DMS153 treated with DMSO at 0.1 percent for 48 hours (cell line): ENCODE measurements at regions not wholly inside any gene's neighbourhood (a gene's known extent, or its start where the extent isn't known, plus 50 kb on each side); places are given as distances from the start of the nearest gene placed in this dataset.
"Not testable (repeated sequence)": the region's sequence is repeated elsewhere in the genome, so short reads cannot be mapped to it uniquely, and the experiment has no call there.

Experiments
- DNase-seq: peaks from one replicate; lab custom pipeline; 2025; ENCODE audit not compliant: unreplicated experiment; lab: John Stamatoyannopoulos, UW

DNA sequence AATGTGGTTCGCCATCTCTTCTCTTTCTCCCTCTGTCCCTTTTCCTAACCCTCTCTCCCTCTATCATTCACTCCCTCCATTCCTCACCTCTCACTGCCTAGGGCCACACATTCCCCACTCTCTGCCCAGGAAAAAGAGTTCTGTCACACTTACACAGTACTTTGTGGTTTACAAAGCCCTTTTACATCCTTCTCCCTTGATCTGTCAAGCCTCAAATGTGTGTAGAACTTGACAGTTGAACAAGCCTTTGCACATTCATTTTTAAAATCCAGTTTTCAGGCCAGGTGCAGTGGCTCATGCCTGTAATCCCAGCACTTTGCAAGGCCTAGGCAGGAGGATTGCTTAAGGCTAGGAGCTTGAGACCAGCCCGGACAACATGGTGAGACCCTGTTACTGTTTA, 156.3 kb downstream of the VSIG4 start:
- DNase-seq = no peak

DNA sequence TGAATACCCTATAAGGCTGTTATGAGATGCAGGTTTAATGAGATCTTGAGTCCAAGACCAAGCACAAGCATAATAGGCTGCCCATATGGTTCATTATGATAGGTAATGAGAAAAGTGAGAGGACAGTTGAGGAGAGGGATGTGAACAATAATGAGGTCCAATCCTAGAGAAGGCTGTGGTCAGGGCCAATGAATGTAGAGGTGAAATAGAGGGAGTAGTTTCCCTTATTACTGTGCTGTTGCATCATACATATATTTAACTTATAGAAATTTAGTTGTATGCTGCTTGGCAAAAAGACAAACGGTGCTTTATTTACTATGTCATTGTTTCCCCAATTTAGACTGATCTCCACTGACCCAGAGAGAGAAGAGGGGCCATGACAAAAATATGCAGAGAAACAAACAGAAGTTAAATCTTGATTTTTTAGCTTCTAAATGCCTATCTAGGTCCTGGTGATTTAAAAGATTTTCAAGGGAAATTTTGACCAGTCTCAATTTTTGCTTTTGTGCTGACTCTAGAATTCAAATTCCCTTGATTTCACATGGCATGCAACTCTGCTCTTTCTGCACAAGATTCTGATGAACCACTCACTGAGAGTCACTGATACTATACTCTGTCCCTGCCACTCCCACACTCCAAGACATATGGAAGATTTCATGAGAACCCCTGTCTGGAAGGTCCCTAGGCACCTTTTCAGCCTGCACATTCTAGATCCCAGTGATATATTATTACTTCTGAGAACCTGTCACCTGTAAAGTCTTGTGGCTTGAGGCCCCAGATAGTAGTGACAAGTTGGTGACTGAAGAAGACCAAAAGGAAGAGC, 159.7 kb downstream of the VSIG4 start:
- no peak for DNase-seq

DNA sequence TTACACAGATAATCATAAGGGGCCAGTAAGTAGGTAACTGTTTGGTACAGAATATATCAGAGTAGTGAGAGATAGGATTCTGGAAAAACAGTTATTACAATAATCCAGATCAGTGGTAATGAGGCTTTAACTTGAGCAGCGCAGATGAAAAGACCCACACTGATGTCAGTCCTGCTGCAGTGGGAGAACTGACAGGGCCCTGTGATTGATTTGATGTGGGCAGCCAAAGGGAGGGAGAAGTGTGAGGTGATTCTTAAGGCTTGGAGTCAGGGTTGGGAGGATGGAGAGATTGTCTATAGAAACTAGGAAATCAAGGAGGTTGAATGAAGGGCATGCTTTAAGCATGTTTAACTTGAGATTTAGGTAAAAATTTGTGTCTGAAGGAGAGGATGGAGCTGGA, 161.4 kb downstream of the VSIG4 start:
- no peak for DNase-seq

DNA sequence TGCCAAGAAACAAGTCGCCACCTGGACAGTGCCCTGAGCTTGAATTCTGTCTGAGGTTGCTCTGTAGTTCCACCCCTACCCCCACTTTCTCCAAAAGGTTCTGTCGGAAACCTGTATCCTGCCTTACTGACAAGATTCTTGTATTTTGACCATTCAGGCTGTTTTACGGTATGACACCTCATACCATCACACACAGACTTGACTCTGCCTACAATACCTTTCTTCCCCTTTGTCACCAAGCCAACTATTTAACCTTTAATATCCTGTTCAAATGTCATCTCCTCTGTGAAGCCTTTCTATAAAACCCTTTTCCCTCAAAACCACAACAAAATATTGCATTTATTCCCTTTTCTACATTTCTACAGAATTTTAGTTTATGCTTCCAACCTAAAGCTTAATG, 161.9 kb downstream of the VSIG4 start:
- DNase-seq = no peak

DNA sequence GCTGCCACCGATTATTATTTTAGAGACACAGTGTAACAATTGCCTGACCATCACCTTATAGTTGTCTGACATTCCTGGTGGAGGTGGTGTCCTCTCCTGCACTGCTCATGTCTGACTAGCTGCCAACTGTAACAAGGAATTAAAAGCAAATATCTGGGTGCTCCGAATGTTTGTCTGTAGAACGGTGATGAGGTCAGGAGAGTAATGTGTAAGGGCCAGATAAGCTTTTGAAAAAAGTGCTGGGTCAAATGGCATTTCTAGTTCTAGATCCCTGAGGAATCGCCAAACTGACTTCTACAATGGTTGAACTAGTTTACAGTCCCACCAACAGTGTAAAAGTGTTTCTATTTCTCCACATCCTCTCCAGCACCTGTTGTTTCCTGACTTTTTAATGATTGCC, 164.3 kb downstream of the VSIG4 start:
- not testable (repeated sequence) for DNase-seq

DNA sequence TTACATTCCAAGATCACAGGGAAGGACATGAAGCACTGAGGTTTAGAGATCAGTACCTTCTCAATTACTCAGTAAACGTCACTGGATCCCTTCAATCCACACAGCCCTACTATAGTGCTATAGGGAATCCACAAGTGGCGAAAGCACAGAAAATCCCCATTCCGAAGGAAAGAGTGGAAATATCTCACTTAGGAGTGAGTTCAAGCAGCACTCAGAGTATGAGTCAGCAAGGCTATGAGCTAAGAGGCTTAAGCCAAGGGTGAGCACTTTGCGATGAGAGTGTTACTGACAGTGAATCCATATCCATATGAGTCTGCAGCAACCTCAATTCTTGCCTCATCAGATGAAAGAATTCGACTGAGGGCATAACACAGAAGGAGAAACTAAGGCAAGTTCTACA, 165.1 kb downstream of the VSIG4 start:
- no peak for DNase-seq

DNA sequence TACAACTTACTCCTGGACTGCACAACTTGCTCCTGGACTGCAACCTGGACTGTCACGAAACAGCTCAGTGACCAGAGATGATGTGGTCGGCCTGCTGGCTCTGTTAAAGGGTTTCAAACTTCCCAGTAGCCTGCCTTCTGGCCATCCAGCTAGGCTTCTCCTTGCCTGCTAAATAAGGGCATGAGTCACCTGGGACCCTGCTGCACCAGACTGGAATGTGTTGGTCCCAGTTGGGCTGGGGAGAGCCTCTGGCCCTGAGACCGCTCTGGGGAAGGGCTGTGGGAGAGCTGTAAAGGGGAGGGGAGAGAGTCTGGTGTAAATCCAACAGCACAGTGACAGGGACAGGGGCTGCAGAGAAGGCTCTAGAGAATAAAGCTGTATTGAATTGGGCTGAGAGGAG, 165.8 kb downstream of the VSIG4 start:
- no peak for DNase-seq

DNA sequence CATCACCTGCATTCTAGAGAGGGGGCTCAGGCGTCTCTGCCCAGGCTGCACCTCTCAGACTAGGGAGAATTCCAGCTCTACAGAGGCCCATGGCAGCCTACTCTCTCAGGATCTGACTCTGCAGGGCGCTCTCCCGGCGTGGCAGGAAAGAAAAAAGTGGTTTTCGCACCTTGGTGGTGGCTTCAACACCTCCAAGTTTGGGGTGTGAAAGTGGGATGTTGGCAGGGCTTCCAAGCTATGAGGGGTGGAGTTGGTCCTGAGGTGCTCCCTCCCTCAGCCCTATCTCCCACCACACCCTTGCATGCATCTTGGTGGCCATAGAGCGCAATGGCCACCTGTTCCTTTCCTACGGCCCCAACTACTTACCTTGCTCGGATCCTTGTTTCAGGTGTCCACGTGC, 166.5 kb downstream of the VSIG4 start:
- no peak for DNase-seq

DNA sequence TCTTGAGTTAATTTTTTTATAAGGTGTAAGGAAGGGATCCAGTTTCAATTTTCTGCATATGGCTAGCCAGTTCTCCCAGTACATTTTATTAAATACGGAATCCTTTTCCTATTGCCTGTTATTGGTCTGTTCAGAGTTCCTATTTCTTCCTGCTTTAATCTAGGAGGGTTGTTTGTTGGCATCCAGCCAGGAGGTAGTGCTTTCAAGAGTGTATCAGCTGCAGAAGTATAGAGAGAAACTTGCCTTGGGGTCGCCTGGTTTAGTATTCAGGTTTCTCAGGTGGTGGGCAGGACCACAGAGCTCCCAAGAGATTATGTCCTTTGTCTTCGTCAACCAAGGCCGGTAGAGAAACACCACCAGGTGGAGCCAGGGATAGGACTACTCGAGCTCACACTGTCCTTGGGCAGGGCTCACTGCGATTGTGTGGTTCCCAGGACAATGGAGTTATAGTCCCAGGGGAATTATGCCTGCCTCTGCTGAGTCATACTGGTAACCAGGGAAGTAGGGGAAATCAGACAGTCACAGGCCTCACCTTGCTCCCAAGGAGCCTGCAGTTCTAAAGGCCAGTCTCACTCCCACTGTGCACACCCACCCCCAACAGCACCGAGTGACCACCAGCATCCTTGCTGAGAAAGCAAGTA, 168.1 kb downstream of the VSIG4 start:
- peak; percentile 56 for DNase-seq

DNA sequence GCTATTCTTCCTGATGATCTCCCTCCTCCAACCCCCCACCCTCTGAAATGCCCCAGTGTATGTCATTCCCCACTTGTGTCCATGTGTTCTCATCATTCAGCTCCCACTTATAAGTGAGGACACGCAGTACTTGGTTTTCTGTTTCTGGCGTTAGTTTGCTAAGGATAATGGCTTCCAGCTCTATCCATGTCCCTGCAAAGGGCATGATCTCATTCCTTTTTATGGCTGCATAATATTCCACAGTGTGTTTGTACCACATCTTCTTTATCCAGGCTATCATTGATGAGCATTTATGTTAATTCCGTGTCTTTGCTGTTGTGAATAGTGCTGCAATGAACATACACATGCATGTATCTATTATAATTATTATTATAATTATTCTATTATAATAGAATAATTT, 169.3 kb downstream of the VSIG4 start:
- not testable (repeated sequence) for DNase-seq

DNA sequence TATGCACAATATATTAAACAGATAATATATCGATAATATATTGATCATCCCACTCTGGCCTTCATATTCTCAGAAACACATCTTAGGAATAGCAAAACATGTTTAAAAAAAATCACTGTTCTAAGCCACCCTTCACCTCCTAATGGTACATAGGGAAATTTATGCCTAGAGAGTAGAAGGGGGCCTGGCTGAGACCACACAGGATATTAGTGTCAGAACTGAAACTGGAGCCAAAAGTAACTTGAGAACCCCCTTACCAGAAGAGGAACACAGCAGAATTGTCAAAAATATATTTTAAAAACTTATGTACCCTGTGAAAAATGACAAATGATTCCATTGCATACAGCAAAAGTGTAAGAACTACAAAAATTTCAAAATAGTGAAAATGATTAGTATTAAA, 173.1 kb downstream of the VSIG4 start:
- DNase-seq = no peak

DNA sequence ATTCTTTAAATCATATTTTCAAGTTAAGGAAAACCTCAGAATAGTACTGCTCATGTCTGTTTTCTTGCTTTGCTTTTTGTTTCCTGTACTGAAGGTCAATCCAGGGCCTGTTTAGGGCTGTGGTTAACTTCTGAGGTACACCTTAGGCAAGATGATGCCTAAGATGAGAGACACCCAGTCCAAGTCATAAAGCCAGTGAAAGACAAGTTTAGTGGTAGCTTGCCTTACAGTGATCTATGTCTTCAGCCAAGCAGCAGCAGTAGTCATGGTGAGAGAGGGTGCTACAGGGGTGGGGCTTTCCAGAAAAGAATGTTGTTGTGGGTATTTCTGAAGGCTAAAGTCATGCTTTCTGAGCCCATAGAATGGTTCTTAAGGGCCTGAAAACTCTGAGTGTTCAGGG, 173.7 kb downstream of the VSIG4 start:
- no peak for DNase-seq

DNA sequence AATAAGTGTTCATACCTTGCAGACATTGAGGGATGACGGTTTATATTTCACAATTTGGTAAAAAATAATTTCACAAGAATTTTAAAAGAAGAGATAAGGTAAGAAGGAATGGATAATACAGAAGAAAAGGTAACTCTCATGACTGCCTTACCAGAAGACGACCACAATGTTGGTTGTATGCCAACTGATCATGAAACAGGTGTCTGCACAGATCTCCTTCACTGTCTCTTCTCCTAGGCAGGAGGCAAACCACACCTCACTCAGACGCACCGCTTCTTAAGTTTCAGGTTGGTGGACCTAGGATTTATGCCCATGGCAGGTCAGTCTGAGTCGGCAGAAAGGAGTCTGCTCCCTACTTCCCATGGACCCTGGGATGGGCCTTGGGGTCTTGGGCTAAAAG, 177.2 kb downstream of the VSIG4 start:
- no peak for DNase-seq

DNA sequence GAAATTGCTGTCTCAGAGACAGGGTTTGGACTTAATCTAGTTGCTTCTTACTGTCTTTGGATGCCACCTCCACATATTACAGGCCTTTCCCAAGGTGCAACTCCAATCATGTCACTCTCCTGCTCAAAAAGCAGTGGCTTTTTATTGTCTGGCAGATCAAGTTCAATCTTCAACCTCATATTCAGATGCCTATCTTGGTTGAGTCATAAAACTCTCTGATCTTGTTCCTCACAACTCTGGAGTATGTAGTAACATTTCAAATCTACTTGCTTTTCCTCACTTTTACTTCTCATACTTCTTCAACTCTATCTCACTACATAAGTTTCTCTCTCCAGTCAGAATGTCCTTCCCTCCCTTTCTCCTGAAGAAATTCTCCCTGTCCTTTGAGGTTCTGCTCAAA, 180.6 kb downstream of the VSIG4 start:
- DNase-seq = no peak

DNA sequence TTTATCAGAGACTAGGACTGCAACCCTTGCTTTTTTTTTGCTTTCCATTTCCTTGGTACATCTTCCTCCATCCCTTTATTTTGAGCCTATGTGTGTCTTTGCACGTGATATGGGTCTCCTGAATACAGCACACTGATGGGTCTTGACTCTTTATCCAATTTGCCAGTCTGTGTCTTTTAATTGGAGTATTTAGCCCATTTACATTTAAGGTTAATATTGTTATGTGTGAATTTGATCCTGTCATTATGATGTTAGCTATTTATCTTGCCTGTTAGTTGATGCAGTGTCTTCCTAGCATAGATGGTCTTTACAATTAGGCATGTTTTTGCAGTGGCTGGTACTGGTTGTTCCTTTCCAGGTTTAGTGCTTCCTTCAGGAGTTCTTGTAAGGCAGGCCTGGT, 185.4 kb downstream of the VSIG4 start:
- not testable (repeated sequence) for DNase-seq

DNA sequence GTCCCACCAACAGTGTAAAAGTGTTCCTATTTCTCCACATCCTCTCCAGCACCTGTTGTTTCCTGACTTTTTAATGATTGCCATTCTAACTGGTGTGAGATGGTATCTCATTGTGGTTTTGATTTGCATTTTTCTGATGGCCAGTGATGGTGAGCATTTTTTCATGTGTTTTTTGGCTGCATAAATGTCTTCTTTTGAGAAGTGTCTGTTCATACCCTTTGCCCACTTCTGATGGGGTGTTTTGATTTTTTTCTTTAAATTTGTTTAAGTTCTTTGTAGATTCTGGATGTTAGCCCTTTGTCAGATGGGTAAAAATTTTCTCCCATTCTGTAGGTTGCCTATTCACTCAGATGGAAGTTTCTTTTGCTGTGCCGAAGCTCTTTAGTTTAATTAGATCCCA, 183.9 kb downstream of the MSN start:
- not testable (repeated sequence) for DNase-seq

DNA sequence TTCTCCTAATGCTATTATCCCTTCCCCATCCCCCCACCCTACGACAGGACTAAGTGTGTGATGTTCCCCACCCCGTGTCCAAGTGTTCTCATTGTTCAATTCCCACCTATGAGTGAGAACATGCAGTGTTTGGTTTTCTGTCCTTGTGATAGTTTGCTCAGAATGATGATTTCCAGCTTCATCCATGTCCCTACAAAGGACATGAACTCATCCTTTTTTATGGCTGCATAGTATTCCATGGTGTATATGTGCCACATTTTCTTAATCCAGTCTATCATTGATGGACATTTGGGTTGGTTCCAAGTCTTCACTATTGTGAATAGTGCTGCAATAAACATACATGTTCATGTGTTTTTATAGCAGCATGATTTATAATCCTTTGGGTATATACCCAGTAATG, 183.4 kb downstream of the MSN start:
- not testable (repeated sequence) for DNase-seq

DNA sequence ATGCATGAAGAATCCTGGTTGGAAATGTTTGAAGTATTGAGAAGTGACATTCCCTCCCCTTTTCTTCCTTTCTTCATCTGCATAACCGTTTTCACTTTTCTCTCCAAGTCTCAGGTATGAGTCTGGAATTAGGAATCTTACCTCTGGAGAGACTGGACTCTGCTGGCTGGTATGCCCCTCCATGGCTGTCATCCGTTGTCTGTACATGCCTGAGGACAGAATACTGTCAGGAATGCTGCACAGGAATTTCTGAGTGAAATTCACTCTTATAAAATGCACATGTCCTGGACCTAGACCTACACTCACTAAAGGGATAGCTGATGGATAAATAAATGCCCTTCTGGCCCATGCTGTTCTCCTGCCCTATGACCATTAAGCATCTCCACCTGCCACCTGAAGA, 179.5 kb downstream of the MSN start:
- no peak for DNase-seq

DNA sequence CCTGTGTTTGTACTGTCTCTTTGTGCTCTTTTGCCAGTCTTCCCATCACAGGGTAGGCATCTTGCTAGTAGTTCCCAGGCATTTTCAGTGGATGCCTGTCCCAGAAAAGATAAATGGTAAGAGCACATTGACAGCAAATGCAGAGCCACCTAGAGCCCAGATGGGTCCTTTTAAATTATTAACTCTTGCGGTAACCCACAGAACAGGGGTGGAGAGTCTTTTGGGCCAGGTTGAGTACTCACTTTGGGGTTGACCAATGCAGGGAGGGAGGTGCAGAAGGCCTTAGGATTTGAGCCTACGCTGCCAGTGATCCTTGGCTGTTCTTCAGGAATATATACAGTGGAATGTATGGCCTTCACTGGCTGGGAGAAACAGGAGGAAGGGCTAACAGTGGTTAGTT, 173.8 kb downstream of the MSN start:
- DNase-seq = no peak

DNA sequence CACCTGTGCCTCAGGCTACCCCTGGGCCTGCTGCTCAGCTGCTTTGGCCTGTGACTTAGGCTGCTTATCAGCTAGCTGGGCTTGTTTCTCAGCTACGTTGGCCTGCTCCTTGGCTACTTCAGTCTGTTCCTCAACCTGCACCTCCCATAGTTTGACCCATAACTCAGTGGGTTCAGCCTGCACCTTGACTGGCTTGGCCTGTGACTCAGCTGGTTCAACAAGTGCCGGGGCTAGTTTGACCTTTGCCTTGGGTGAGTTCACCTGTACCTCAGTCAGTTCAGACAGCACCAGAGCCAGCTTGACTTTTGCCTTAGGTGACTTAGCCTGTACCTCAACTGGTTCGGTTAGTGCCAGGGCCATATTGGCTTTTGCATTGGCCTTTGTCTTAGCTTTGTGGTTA, 171.2 kb downstream of the MSN start:
- DNase-seq = no peak

DNA sequence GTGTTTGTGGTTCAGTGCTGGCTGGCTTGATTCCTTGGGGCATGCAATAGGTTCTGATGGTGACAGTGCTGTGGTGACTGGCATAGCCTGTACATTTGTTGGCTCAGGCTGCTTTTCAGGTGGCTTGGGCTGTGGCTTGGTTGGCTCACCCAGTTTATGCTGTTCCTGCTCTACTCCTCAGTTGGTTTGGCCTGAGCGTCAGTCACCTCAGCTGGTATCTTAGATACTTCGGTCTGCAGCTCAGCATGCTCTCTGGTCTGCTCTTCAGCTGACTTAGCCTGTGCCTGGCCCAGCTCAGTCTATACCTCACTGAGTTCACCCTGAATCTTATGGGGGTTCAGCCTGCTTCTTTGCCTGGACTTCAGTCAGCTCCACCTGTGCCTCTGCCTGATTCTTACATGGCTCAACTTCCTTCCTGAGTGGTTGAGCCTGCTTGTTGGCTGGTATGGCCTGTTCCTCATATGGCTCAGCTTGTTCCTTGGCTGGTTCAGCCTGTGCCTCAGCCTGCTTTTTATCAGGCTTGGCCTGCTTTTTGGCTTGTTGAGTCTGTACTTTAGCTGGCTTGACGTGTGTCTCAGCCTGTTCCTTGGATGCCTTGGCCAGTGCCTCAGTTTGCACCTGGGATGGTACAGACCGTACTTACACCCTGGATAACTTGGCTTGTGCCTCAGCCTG, 170.6 kb downstream of the MSN start:
- no peak for DNase-seq

DNA sequence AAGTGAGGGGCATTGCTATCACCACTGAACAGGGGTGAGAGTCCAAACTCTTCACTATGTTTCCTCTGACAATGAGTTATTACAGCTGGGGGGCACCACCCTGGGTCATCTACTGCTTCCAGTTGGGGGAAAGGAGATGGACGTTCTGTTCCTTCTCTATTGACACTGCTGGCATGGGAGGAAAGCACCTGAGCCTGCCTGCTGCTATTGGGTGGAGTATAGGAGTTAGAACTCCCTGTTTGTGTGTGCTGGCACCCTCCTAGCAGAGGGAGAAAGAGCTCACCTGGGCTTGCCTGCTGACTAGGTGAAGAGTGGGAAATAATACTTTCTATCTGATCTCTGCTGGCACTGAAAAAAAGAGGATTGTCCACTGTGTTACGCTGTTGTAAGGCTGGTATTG, 163.8 kb downstream of the MSN start:
- DNase-seq = no peak
